GM19099 (cell line): ENCODE measurements at regions not wholly inside any gene's neighbourhood (a gene's known extent, or its start where the extent isn't known, plus 50 kb on each side); places are given as distances from the start of the nearest gene placed in this dataset.

Experiments
- POLR2A ChIP-seq: IDR thresholded peaks from 3 replicates; pipeline ENCODE4 v1.6.1; 2011; ENCODE audit warnings: low read depth; ENCODE audit not compliant: insufficient read length; ENCODE audit errors: extremely low read depth

GRCh38 chr12:92268946-92269345 lies 123.3 kb upstream of the BTG1 start:
- TF ChIP-seq POLR2A, result no peak

- TF ChIP-seq POLR2A, result no peak
These were observed 116.0 kb upstream of the BTG1 start for GRCh38 chr12:92261692-92262091.

GRCh38 chr12:92261071-92261470 lies 115.4 kb upstream of the BTG1 start:
- no peak for TF ChIP-seq POLR2A

- TF ChIP-seq POLR2A, result no peak
These were observed 114.1 kb upstream of the BTG1 start for GRCh38 chr12:92259696-92260251.

GRCh38 chr12:92259291-92259690 lies 113.6 kb upstream of the BTG1 start:
- no peak for TF ChIP-seq POLR2A

GRCh38 chr12:92257261-92257660 lies 111.6 kb upstream of the BTG1 start:
- TF ChIP-seq POLR2A, result no peak

GRCh38 chr12:92255741-92256140 lies 110.1 kb upstream of the BTG1 start:
- TF ChIP-seq POLR2A, result no peak

GRCh38 chr12:92253301-92253700 lies 107.7 kb upstream of the BTG1 start:
- TF ChIP-seq POLR2A, result no peak

GRCh38 chr12:92248977-92249376 lies 103.3 kb upstream of the BTG1 start:
- TF ChIP-seq POLR2A, result no peak

GRCh38 chr12:92244036-92244435 lies 98.4 kb upstream of the BTG1 start:
- TF ChIP-seq POLR2A, result no peak

GRCh38 chr12:92242907-92243306 lies 97.3 kb upstream of the BTG1 start:
- no peak for TF ChIP-seq POLR2A

GRCh38 chr12:92237762-92238523 lies 92.3 kb upstream of the BTG1 start:
- no peak for TF ChIP-seq POLR2A

GRCh38 chr12:92237262-92237661 lies 91.6 kb upstream of the BTG1 start:
- no peak for TF ChIP-seq POLR2A

- TF ChIP-seq POLR2A, result no peak
These were observed 90.2 kb upstream of the BTG1 start for GRCh38 chr12:92235703-92236472.

- no peak for TF ChIP-seq POLR2A
These were observed 88.9 kb upstream of the BTG1 start for GRCh38 chr12:92234533-92234932.
